ENCODE measurements at regions not wholly inside any gene's neighbourhood (a gene's known extent, or its start where the extent isn't known, plus 50 kb on each side); places are given as distances from the start of the nearest gene placed in this dataset.

- H3K4me3 ChIP-seq (ENCODE audit: low read length in 3 of 3): no peak overlapping the region
- H3K9me3 ChIP-seq (ENCODE audit: control insufficient read depth in 3 of 3, low read length in 3 of 3): no peaks in the 10 kb centered on the region
- peaks cover 0 to 3% (median 2%) of the 10 kb centered on the region in 3 donors for H3K4me1 ChIP-seq (ENCODE audit: control insufficient read depth in 3 of 3, insufficient read depth in 3 of 3, low read length in 3 of 3)
- no peak overlapping the region for H3K9ac ChIP-seq (ENCODE audit: low read depth in 1 of 3, low read length in 3 of 3)
- H3K27ac ChIP-seq (ENCODE audit: low read depth, low read length): no peak overlapping the region
- H3K27me3 ChIP-seq (ENCODE audit: control insufficient read depth in 3 of 3, insufficient read depth in 3 of 3, low read length in 3 of 3): peaks cover 0 to 3% (median 3%) of the 10 kb centered on the region in 3 donors
- no peaks in the 10 kb centered on the region for H3K36me3 ChIP-seq (ENCODE audit: control insufficient read depth in 3 of 3, insufficient read depth in 3 of 3, low read length in 3 of 3)
These were observed 74.9 kb upstream of the DLX2 start for GRCh38 chr2:172177581-172177980.

- H3K9me3 ChIP-seq (ENCODE audit: control insufficient read depth in 3 of 3, low read length in 3 of 3): no peaks in the 10 kb centered on the region
- no peak overlapping the region for H3K27ac ChIP-seq (ENCODE audit: low read depth, low read length)
- no peaks in the 10 kb centered on the region for H3K36me3 ChIP-seq (ENCODE audit: control insufficient read depth in 3 of 3, insufficient read depth in 3 of 3, low read length in 3 of 3)
- H3K9ac ChIP-seq (ENCODE audit: low read depth in 1 of 3, low read length in 3 of 3): no peak overlapping the region
- H3K27me3 ChIP-seq (ENCODE audit: control insufficient read depth in 3 of 3, insufficient read depth in 3 of 3, low read length in 3 of 3): no peaks in the 10 kb centered on the region
- no peaks in the 10 kb centered on the region for H3K4me1 ChIP-seq (ENCODE audit: control insufficient read depth in 3 of 3, insufficient read depth in 3 of 3, low read length in 3 of 3)
- H3K4me3 ChIP-seq (ENCODE audit: low read length in 3 of 3): no peak overlapping the region
These were observed 75.3 kb upstream of the DLX2 start for GRCh38 chr2:172177996-172178395.

- Histone ChIP-seq H3K36me3 (ENCODE audit: control insufficient read depth in 3 of 3, insufficient read depth in 3 of 3, low read length in 3 of 3) (no peaks in the 10 kb centered on the region), H3K9ac (ENCODE audit: low read depth in 1 of 3, low read length in 3 of 3) (no peak overlapping the region), H3K4me3 (ENCODE audit: low read length in 3 of 3) (no peak overlapping the region), H3K4me1 (ENCODE audit: control insufficient read depth in 3 of 3, insufficient read depth in 3 of 3, low read length in 3 of 3) (no peaks in the 10 kb centered on the region), H3K27me3 (ENCODE audit: control insufficient read depth in 3 of 3, insufficient read depth in 3 of 3, low read length in 3 of 3) (no peaks in the 10 kb centered on the region), H3K27ac (ENCODE audit: low read depth, low read length) (no peak overlapping the region), H3K9me3 (ENCODE audit: control insufficient read depth in 3 of 3, low read length in 3 of 3) (no peaks in the 10 kb centered on the region)
These were observed 76.5 kb upstream of the DLX2 start for GRCh38 chr2:172179045-172179701.

GRCh38 chr2:172181840-172182239 lies 79.1 kb upstream of the DLX2 start:
- Histone ChIP-seq H3K36me3 (ENCODE audit: control insufficient read depth in 3 of 3, insufficient read depth in 3 of 3, low read length in 3 of 3) (no peaks in the 10 kb centered on the region), H3K4me3 (ENCODE audit: low read length in 3 of 3) (no peak overlapping the region), H3K9me3 (ENCODE audit: control insufficient read depth in 3 of 3, low read length in 3 of 3) (no peaks in the 10 kb centered on the region), H3K27me3 (ENCODE audit: control insufficient read depth in 3 of 3, insufficient read depth in 3 of 3, low read length in 3 of 3) (no peaks in the 10 kb centered on the region), H3K9ac (ENCODE audit: low read depth in 1 of 3, low read length in 3 of 3) (no peak overlapping the region), H3K4me1 (ENCODE audit: control insufficient read depth in 3 of 3, insufficient read depth in 3 of 3, low read length in 3 of 3) (no peaks in the 10 kb centered on the region), H3K27ac (ENCODE audit: low read depth, low read length) (no peak overlapping the region)

GRCh38 chr2:172182624-172183023 lies 79.9 kb upstream of the DLX2 start:
- Histone ChIP-seq H3K36me3 (ENCODE audit: control insufficient read depth in 3 of 3, insufficient read depth in 3 of 3, low read length in 3 of 3) (no peaks in the 10 kb centered on the region), H3K4me1 (ENCODE audit: control insufficient read depth in 3 of 3, insufficient read depth in 3 of 3, low read length in 3 of 3) (no peaks in the 10 kb centered on the region), H3K27ac (ENCODE audit: low read depth, low read length) (no peak overlapping the region), H3K9me3 (ENCODE audit: control insufficient read depth in 3 of 3, low read length in 3 of 3) (no peaks in the 10 kb centered on the region), H3K27me3 (ENCODE audit: control insufficient read depth in 3 of 3, insufficient read depth in 3 of 3, low read length in 3 of 3) (no peaks in the 10 kb centered on the region), H3K4me3 (ENCODE audit: low read length in 3 of 3) (no peak overlapping the region), H3K9ac (ENCODE audit: low read depth in 1 of 3, low read length in 3 of 3) (no peak overlapping the region)

GRCh38 chr2:172193331-172194089 lies 90.8 kb upstream of the DLX2 start:
- Histone ChIP-seq H3K4me3 (ENCODE audit: low read length in 3 of 3) (no peak overlapping the region), H3K27ac (ENCODE audit: low read depth, low read length) (no peak overlapping the region), H3K36me3 (ENCODE audit: control insufficient read depth in 3 of 3, insufficient read depth in 3 of 3, low read length in 3 of 3) (no peaks in the 10 kb centered on the region), H3K27me3 (ENCODE audit: control insufficient read depth in 3 of 3, insufficient read depth in 3 of 3, low read length in 3 of 3) (no peaks in the 10 kb centered on the region), H3K9me3 (ENCODE audit: control insufficient read depth in 3 of 3, low read length in 3 of 3) (peaks cover 0 to 8% (median 3%) of the 10 kb centered on the region in 3 donors), H3K9ac (ENCODE audit: low read depth in 1 of 3, low read length in 3 of 3) (no peak overlapping the region), H3K4me1 (ENCODE audit: control insufficient read depth in 3 of 3, insufficient read depth in 3 of 3, low read length in 3 of 3) (no peaks in the 10 kb centered on the region)

GRCh38 chr2:172195836-172196376 lies 93.2 kb upstream of the DLX2 start:
- H3K9me3 ChIP-seq (ENCODE audit: control insufficient read depth in 3 of 3, low read length in 3 of 3): peaks cover 3 to 12% (median 5%) of the 10 kb centered on the region in 3 donors
- H3K4me3 ChIP-seq (ENCODE audit: low read length in 3 of 3): no peak overlapping the region
- no peak overlapping the region for H3K9ac ChIP-seq (ENCODE audit: low read depth in 1 of 3, low read length in 3 of 3)
- H3K27ac ChIP-seq (ENCODE audit: low read depth, low read length): no peak overlapping the region
- H3K36me3 ChIP-seq (ENCODE audit: control insufficient read depth in 3 of 3, insufficient read depth in 3 of 3, low read length in 3 of 3): no peaks in the 10 kb centered on the region
- no peaks in the 10 kb centered on the region for H3K4me1 ChIP-seq (ENCODE audit: control insufficient read depth in 3 of 3, insufficient read depth in 3 of 3, low read length in 3 of 3)
- H3K27me3 ChIP-seq (ENCODE audit: control insufficient read depth in 3 of 3, insufficient read depth in 3 of 3, low read length in 3 of 3): no peaks in the 10 kb centered on the region

- no peak overlapping the region for H3K27ac ChIP-seq (ENCODE audit: low read depth, low read length)
- H3K4me3 ChIP-seq (ENCODE audit: low read length in 3 of 3): no peak overlapping the region
- H3K9ac ChIP-seq (ENCODE audit: low read depth in 1 of 3, low read length in 3 of 3): no peak overlapping the region
- H3K36me3 ChIP-seq (ENCODE audit: control insufficient read depth in 3 of 3, insufficient read depth in 3 of 3, low read length in 3 of 3): no peaks in the 10 kb centered on the region
- peaks cover 3 to 12% (median 5%) of the 10 kb centered on the region in 3 donors for H3K9me3 ChIP-seq (ENCODE audit: control insufficient read depth in 3 of 3, low read length in 3 of 3)
- no peaks in the 10 kb centered on the region for H3K27me3 ChIP-seq (ENCODE audit: control insufficient read depth in 3 of 3, insufficient read depth in 3 of 3, low read length in 3 of 3)
- no peaks in the 10 kb centered on the region for H3K4me1 ChIP-seq (ENCODE audit: control insufficient read depth in 3 of 3, insufficient read depth in 3 of 3, low read length in 3 of 3)
These were observed 94.2 kb upstream of the DLX2 start for GRCh38 chr2:172196768-172197431.

GRCh38 chr2:172198361-172198760 lies 95.7 kb upstream of the DLX2 start:
- no peaks in the 10 kb centered on the region for H3K4me1 ChIP-seq (ENCODE audit: control insufficient read depth in 3 of 3, insufficient read depth in 3 of 3, low read length in 3 of 3)
- no peak overlapping the region for H3K9ac ChIP-seq (ENCODE audit: low read depth in 1 of 3, low read length in 3 of 3)
- no peak overlapping the region for H3K4me3 ChIP-seq (ENCODE audit: low read length in 3 of 3)

GRCh38 chr2:172198908-172199307 lies 96.2 kb upstream of the DLX2 start:
- no peak overlapping the region for H3K4me3 ChIP-seq (ENCODE audit: low read length in 3 of 3)
- peaks cover 0 to 12% (median 5%) of the 10 kb centered on the region in 3 donors for H3K9me3 ChIP-seq (ENCODE audit: control insufficient read depth in 3 of 3, low read length in 3 of 3)
- H3K4me1 ChIP-seq (ENCODE audit: control insufficient read depth in 3 of 3, insufficient read depth in 3 of 3, low read length in 3 of 3): no peaks in the 10 kb centered on the region
- H3K27me3 ChIP-seq (ENCODE audit: control insufficient read depth in 3 of 3, insufficient read depth in 3 of 3, low read length in 3 of 3): no peaks in the 10 kb centered on the region
- no peak overlapping the region for H3K27ac ChIP-seq (ENCODE audit: low read depth, low read length)
- H3K36me3 ChIP-seq (ENCODE audit: control insufficient read depth in 3 of 3, insufficient read depth in 3 of 3, low read length in 3 of 3): no peaks in the 10 kb centered on the region
- H3K9ac ChIP-seq (ENCODE audit: low read depth in 1 of 3, low read length in 3 of 3): no peak overlapping the region

More at GRCh38 chr2:172198361-172198760, 95.7 kb upstream of the DLX2 start:
- Histone ChIP-seq H3K36me3 (ENCODE audit: control insufficient read depth in 3 of 3, insufficient read depth in 3 of 3, low read length in 3 of 3) (no peaks in the 10 kb centered on the region), H3K27me3 (ENCODE audit: control insufficient read depth in 3 of 3, insufficient read depth in 3 of 3, low read length in 3 of 3) (no peaks in the 10 kb centered on the region), H3K9me3 (ENCODE audit: control insufficient read depth in 3 of 3, low read length in 3 of 3) (peaks cover 3 to 12% (median 5%) of the 10 kb centered on the region in 3 donors), H3K27ac (ENCODE audit: low read depth, low read length) (no peak overlapping the region)
